Body of pancreas (tissue), 4 donors: ENCODE measurements at regions not wholly inside any gene's neighbourhood (a gene's known extent, or its start where the extent isn't known, plus 50 kb on each side); places are given as distances from the start of the nearest gene placed in this dataset.

Source experiments
- ATAC-seq: fragments of 150-250 bp; one replicate; pipeline ENCODE4 v1.9.1; 2016
- DNase-seq, 4 donors: peaks; one replicate each; pipeline ENCODE4 v3.0.0-alpha.2; 2019
- H3K27ac ChIP-seq, 4 donors: fragments of 200-600 bp; sonication (generic); 1 replicate in 3 of 4; 2 replicates in 1 of 4; pipeline versions ENCODE4 v1.5.1 to v1.6.1; 2016 to 2019; ENCODE audit warnings: mild to moderate bottlenecking in 1 of 4, mixed read lengths in 1 of 4, moderate library complexity in 1 of 4
- H3K27me3 ChIP-seq, 2 donors: fragments of 200-600 bp; sonication (generic); one replicate each; pipeline ENCODE4 v1.6.0; 2016; ENCODE audit warnings: mild to moderate bottlenecking in 1 of 2
- H3K36me3 ChIP-seq, 2 donors: fragments of 200-600 bp; sonication (generic); replicated peaks in 1 of 2; 2 replicates each; pipeline ENCODE4 v1.5.1; 2016; ENCODE audit warnings: low read depth in 2 of 2; ENCODE audit not compliant: insufficient read depth in 1 of 2
- H3K4me1 ChIP-seq: fragments of 200-600 bp; sonication (generic); one replicate; pipeline ENCODE4 v1.6.0; 2016
- H3K4me3 ChIP-seq, 2 donors: fragments of 200-600 bp; sonication (generic); 1 replicate in 1 of 2; 2 replicates in 1 of 2; pipeline ENCODE4 v1.5.1; 2016 to 2019
- H3K9me3 ChIP-seq, 3 donors: fragments of 200-600 bp; sonication (generic); 1 replicate in 2 of 3; 2 replicates in 1 of 3; pipeline ENCODE4 v1.5.1; 2016
- POLR2A ChIP-seq, 3 donors: fragments of 450-650 bp; IDR thresholded peaks; one replicate each; pipeline ENCODE4 v1.6.1; 2016; ENCODE audit warnings: antibody characterized with exemption in 3 of 3, mild to moderate bottlenecking in 2 of 3
- WGBS, 2 donors: methylation state at CpG; one replicate each; pipeline ENCODE4 v1.1.5; 2017; 5-methylcytosine and 5-hydroxymethylcytosine counted together
- intact Hi-C: fragments of 100-400 bp; cut with DNase I; formaldehyde crosslinking; loops from one replicate; pipeline ENCODE4 v1.15.1; 2023
- TF ChIP-seq, protein P1 (sequence below), 7 experiments: fragments of 450-650 bp in 4 of 7; fragments of 200-600 bp in 3 of 7; sonication (generic) in 3 of 7; IDR thresholded peaks; one replicate each; pipeline ENCODE4 v1.5.1; 2016 to 2019; ENCODE audit warnings: antibody characterized with exemption in 7 of 7

DNA sequence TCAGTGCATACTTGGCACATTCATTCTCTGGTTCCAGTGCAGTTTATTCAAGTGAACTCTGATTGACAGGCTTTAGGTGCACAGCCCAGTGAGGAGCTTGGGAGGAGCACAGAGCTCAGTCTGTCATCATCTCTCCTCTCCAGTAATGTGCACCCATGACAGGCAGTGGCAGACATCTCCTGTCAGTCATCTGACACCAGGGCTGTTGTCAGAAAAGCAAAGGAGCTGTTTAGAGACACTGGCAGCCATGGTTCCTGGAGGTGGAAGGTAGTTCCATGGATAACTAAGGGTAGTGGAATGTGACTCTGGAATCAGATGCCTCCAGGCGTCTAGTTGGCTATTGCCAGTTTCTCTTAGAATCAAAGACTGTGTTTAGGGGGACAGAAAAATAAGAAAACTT lies 308.8 kb downstream of the DCDC2C start:
- no peak overlapping the region for H3K27ac ChIP-seq
- peaks cover 0 to 6% (median 0%) of the 10 kb centered on the region in 3 donors for H3K9me3 ChIP-seq
- H3K27me3 ChIP-seq = no peaks in the 10 kb centered on the region
- WGBS, 2 donors = 55 to 58% methylated on average over 1 of the region's 1 CpG
- TF ChIP-seq POLR2A (IDR thresholded peaks at IDR 0.05) = no peak
- H3K36me3 ChIP-seq = no peaks in the 10 kb centered on the region
- ATAC-seq = no peak
- DNase-seq = no peak
- H3K4me3 ChIP-seq = no peak overlapping the region
- intact Hi-C loops = no loop called here
- H3K4me1 ChIP-seq = no peaks in the 10 kb centered on the region

DNA sequence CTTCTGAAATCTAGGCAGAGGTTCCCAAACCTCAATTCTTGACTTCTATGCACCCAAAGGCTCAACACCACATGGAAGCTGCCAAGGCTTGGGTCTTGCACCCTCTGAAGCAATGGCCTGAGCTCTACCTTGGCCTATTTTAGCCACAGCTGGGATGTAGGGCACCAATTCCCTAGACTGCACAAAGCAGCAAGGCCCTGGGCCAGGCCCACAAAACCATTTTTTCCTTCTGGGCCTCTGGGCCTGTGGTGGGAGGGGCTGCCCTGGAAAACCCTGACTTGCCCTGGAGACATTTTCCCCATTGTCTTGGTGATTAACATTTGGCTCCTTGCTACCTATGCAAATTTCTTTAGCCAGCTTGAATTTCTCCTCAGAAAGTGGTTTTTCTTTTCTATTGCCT lies 315.2 kb downstream of the DCDC2C start:
- Histone ChIP-seq H3K9me3 (peaks cover 0 to 10% (median 0%) of the 10 kb centered on the region in 3 donors), H3K36me3 (no peaks in the 10 kb centered on the region), H3K4me3 (no peak overlapping the region), H3K27ac (no peak overlapping the region), H3K4me1 (no peaks in the 10 kb centered on the region), H3K27me3 (no peaks in the 10 kb centered on the region)
- DNase-seq (no peak), ATAC-seq (no peak)
- TF ChIP-seq POLR2A (IDR thresholded peaks at IDR 0.05) = no peak
- TF ChIP-seq, protein P1, sequence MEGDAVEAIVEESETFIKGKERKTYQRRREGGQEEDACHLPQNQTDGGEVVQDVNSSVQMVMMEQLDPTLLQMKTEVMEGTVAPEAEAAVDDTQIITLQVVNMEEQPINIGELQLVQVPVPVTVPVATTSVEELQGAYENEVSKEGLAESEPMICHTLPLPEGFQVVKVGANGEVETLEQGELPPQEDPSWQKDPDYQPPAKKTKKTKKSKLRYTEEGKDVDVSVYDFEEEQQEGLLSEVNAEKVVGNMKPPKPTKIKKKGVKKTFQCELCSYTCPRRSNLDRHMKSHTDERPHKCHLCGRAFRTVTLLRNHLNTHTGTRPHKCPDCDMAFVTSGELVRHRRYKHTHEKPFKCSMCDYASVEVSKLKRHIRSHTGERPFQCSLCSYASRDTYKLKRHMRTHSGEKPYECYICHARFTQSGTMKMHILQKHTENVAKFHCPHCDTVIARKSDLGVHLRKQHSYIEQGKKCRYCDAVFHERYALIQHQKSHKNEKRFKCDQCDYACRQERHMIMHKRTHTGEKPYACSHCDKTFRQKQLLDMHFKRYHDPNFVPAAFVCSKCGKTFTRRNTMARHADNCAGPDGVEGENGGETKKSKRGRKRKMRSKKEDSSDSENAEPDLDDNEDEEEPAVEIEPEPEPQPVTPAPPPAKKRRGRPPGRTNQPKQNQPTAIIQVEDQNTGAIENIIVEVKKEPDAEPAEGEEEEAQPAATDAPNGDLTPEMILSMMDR (IDR thresholded peaks at IDR 0.05) = no peak
- intact Hi-C loops = no loop called here

DNA sequence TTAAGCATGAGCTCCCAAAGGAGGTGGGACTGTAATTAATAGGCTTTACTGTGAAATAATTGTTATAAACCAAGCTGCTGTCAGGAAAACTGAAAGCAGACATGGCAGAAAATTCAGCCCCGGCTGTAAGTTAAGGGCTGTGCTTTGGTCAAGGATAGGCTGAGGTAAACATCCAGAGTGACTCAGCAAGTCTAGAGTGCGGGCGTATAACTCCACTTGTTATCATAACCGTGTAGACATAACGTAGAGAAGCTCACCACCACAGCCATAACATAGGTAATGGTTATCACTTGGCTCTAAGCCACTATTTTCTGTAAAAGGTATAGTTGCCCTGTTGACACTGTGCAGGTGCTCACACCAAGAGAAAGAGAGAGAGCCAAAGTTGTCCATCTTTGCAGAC lies 316.8 kb downstream of the DCDC2C start:
- 30 to 44% methylated on average over 5 of the region's 5 CpGs for WGBS, 2 donors
- Histone ChIP-seq H3K27ac (no peak overlapping the region), H3K36me3 (no peaks in the 10 kb centered on the region), H3K27me3 (no peaks in the 10 kb centered on the region), H3K9me3 (peaks cover 0 to 10% (median 0%) of the 10 kb centered on the region in 3 donors), H3K4me1 (no peaks in the 10 kb centered on the region), H3K4me3 (no peak overlapping the region)
- ATAC-seq = no peak
- intact Hi-C loops = no loop called here
- no peak for TF ChIP-seq POLR2A (IDR thresholded peaks at IDR 0.05)
- TF ChIP-seq, protein P1 (IDR thresholded peaks at IDR 0.05) = no peak
- DNase-seq = no peak

GRCh38 chr2:4020649-4021048 lies 317.3 kb downstream of the DCDC2C start:
- Histone ChIP-seq H3K36me3 (no peaks in the 10 kb centered on the region), H3K4me3 (no peak overlapping the region), H3K27ac (no peak overlapping the region), H3K27me3 (no peaks in the 10 kb centered on the region), H3K4me1 (no peaks in the 10 kb centered on the region), H3K9me3 (peaks cover 0 to 10% (median 0%) of the 10 kb centered on the region in 3 donors)
- ATAC-seq (no peak), DNase-seq (no peak)
- intact Hi-C loops = no loop called here
- TF ChIP-seq POLR2A (IDR thresholded peaks at IDR 0.05) = no peak
- TF ChIP-seq, protein P1 (IDR thresholded peaks at IDR 0.05) = no peak
- 70 to 72% methylated on average over 10 of the region's 10 CpGs for WGBS, 2 donors

DNA sequence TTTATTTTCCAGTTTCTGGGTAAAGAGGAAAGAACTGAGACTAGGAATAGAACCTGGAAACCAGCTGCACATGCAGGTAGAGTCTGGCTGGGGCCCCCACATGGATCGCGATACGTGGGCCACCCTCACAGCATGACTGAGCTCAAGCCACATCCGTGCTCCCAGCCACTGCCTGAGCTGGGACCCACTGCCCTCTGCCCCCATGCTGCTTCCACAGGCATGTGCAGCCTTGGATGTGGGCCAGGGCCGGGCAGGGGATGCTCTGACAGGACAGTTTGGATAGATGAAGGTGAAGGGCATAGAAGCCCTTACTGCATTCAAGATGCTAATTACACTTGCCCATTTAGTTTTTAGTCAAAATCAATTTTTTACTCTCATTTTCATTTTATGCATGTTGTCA lies 321.2 kb downstream of the DCDC2C start:
- WGBS, 2 donors = 73 to 77% methylated on average over 5 of the region's 5 CpGs
- Histone ChIP-seq H3K27me3 (no peaks in the 10 kb centered on the region), H3K27ac (no peak overlapping the region), H3K9me3 (no peaks in the 10 kb centered on the region), H3K4me3 (no peak overlapping the region), H3K36me3 (no peaks in the 10 kb centered on the region), H3K4me1 (no peaks in the 10 kb centered on the region)
- no peak for DNase-seq
- ATAC-seq = no peak
- TF ChIP-seq, protein P1 (IDR thresholded peaks at IDR 0.05) = no peak
- no peak for TF ChIP-seq POLR2A (IDR thresholded peaks at IDR 0.05)
- intact Hi-C loops = no loop called here
